Keratinocyte (primary cell): ENCODE measurements at regions not wholly inside any gene's neighbourhood (a gene's known extent, or its start where the extent isn't known, plus 50 kb on each side); places are given as distances from the start of the nearest gene placed in this dataset.

Experiments used
- DNase-seq: peaks from one replicate; pipeline ENCODE4 v3.0.0-alpha.2; 2011; ENCODE audit warnings: low read depth, missing footprints, low spot score
- FAIRE-seq: peaks from 2 replicates; lab custom pipeline; 2011; peaks lifted over from hg19 to GRCh38; lab: Jason Lieb, UNC
- H2AFZ ChIP-seq: 2 replicates; pipeline ENCODE4 v1.6.0; 2012; ENCODE audit warnings: low read length, control low read depth, inconsistent platforms; ENCODE audit not compliant: control insufficient read depth
- H3K27ac ChIP-seq: 2 replicates; pipeline ENCODE4 v1.5.1; 2011; ENCODE audit warnings: low read length; ENCODE audit not compliant: control insufficient read depth, insufficient read depth
- H3K27me3 ChIP-seq: 3 replicates; pipeline ENCODE4 v1.6.0; 2011; ENCODE audit warnings: low read length; ENCODE audit not compliant: control insufficient read depth, insufficient read depth; ENCODE audit errors: extremely low read depth
- H3K36me3 ChIP-seq, 2 experiments: 2 replicates in 1 of 2; 3 replicates in 1 of 2; pipeline ENCODE4 v1.5.1; 2011; ENCODE audit warnings: low read length in 2 of 2, mild to moderate bottlenecking in 1 of 2; ENCODE audit not compliant: control insufficient read depth in 2 of 2, insufficient read depth in 2 of 2; ENCODE audit errors: extremely low read depth in 1 of 2
- H3K4me1 ChIP-seq: 3 replicates; pipeline ENCODE4 v1.5.1; 2011; ENCODE audit warnings: low read length; ENCODE audit not compliant: control insufficient read depth, insufficient read depth; ENCODE audit errors: extremely low read depth
- H3K4me2 ChIP-seq: 3 replicates; pipeline ENCODE4 v1.6.0; 2011; ENCODE audit warnings: low read depth, low read length; ENCODE audit not compliant: control insufficient read depth, insufficient read depth; ENCODE audit errors: extremely low read depth
- H3K4me3 ChIP-seq, 3 experiments: fragments of 200-600 bp in 1 of 3; sonication (generic) in 1 of 3; 2 replicates in 2 of 3; 3 replicates in 1 of 3; pipeline ENCODE4 v1.5.1; 2011 to 2016; ENCODE audit warnings: low read length in 3 of 3, mild to moderate bottlenecking in 3 of 3, control low read depth in 2 of 3, inconsistent platforms in 1 of 3, low read depth in 1 of 3, mixed read lengths in 1 of 3, mixed run types in 1 of 3, moderate library complexity in 1 of 3; ENCODE audit not compliant: control insufficient read depth in 2 of 3, insufficient read depth in 2 of 3; ENCODE audit errors: extremely low read depth in 1 of 3
- H3K79me2 ChIP-seq: 2 replicates; pipeline ENCODE4 v1.6.0; 2012; ENCODE audit warnings: low read length; ENCODE audit not compliant: control insufficient read depth, insufficient read depth
- H3K9ac ChIP-seq: 3 replicates; pipeline ENCODE4 v1.6.0; 2011; ENCODE audit warnings: low read length; ENCODE audit not compliant: control insufficient read depth, insufficient read depth; ENCODE audit errors: extremely low read depth
- H3K9me1 ChIP-seq: 3 replicates; pipeline ENCODE4 v1.6.0; 2011; ENCODE audit warnings: low read length; ENCODE audit not compliant: control insufficient read depth, insufficient read depth; ENCODE audit errors: extremely low read depth
- H3K9me3 ChIP-seq: 2 replicates; pipeline ENCODE4 v1.5.1; 2012; ENCODE audit warnings: low read depth, low read length; ENCODE audit not compliant: control insufficient read depth
- H4K20me1 ChIP-seq: 3 replicates; pipeline ENCODE4 v1.6.0; 2011; ENCODE audit warnings: low read length; ENCODE audit not compliant: control insufficient read depth, insufficient read depth; ENCODE audit errors: extremely low read depth
- EZH2 ChIP-seq: IDR thresholded peaks from one replicate; pipeline ENCODE4 v1.6.1; 2012; ENCODE audit warnings: inconsistent platforms, mild to moderate bottlenecking, low read length, moderate library complexity
- dilution Hi-C: fragments of 300-500 bp; cut with MboI; formaldehyde crosslinking; loops from one replicate; pipeline ENCODE4 v1.7.0; 2020; ENCODE audit warnings: low sequenced_read_pairs; ENCODE audit not compliant: extremely low pct_ligation_motif_present
- TF ChIP-seq, protein P1 (sequence below), 3 experiments: IDR thresholded peaks in 1 of 3; conservative IDR thresholded peaks in 1 of 3; optimal IDR thresholded peaks in 1 of 3; 2 replicates in 2 of 3; 3 replicates in 1 of 3; pipeline versions ENCODE3 to v1.5.1; 2011; ENCODE audit warnings: low read length in 3 of 3, mild to moderate bottlenecking in 3 of 3, moderate library complexity in 2 of 3, control low read depth in 1 of 3, inconsistent platforms in 1 of 3; ENCODE audit not compliant: insufficient read depth in 2 of 3; ENCODE audit errors: extremely low read depth in 1 of 3

DNA sequence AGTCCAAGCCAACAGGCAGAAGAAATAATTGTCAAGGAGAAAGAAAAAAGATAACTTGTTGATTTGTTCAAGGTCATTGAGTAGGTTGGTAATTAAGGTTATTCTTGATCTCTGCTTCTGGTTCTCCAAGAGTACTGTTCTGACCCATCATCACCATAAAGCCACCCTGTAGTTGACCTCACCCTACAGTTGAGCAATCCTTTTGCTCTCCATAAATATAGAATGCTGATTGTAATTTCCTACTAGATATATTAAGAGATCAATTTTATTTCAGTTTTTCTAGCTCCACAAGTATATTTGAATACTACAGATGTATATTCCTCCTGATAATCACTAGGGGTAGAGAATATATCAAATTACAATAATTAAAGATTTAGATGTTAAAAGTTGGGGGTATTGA lies 350.5 kb upstream of the PDE3A start:
- Histone ChIP-seq H3K79me2 (no peaks in the 10 kb centered on the region), H3K27ac (no peak overlapping the region), H3K9me3 (no peaks in the 10 kb centered on the region), H3K9ac (no peak overlapping the region), H3K4me2 (no peak overlapping the region), H3K4me3 (no peak overlapping the region), H2AFZ (no peak overlapping the region), H3K36me3 (no peaks in the 10 kb centered on the region), H3K9me1 (no peaks in the 10 kb centered on the region), H4K20me1 (no peaks in the 10 kb centered on the region), H3K4me1 (no peaks in the 10 kb centered on the region), H3K27me3 (no peaks in the 10 kb centered on the region)
- dilution Hi-C loops: no loop called here
- no peak for TF ChIP-seq EZH2
- TF ChIP-seq, protein P1, sequence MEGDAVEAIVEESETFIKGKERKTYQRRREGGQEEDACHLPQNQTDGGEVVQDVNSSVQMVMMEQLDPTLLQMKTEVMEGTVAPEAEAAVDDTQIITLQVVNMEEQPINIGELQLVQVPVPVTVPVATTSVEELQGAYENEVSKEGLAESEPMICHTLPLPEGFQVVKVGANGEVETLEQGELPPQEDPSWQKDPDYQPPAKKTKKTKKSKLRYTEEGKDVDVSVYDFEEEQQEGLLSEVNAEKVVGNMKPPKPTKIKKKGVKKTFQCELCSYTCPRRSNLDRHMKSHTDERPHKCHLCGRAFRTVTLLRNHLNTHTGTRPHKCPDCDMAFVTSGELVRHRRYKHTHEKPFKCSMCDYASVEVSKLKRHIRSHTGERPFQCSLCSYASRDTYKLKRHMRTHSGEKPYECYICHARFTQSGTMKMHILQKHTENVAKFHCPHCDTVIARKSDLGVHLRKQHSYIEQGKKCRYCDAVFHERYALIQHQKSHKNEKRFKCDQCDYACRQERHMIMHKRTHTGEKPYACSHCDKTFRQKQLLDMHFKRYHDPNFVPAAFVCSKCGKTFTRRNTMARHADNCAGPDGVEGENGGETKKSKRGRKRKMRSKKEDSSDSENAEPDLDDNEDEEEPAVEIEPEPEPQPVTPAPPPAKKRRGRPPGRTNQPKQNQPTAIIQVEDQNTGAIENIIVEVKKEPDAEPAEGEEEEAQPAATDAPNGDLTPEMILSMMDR (optimal IDR thresholded peaks at IDR 0.05 in 1 of 3, IDR thresholded peaks at IDR 0.05 in 1 of 3, conservative IDR thresholded peaks at IDR 0.05 in 1 of 3; ENCODE audit: extremely low read depth in 1 of 3, insufficient read depth in 2 of 3, low read length in 3 of 3): no peak
- DNase-seq (no peak), FAIRE-seq (no peak)

DNA sequence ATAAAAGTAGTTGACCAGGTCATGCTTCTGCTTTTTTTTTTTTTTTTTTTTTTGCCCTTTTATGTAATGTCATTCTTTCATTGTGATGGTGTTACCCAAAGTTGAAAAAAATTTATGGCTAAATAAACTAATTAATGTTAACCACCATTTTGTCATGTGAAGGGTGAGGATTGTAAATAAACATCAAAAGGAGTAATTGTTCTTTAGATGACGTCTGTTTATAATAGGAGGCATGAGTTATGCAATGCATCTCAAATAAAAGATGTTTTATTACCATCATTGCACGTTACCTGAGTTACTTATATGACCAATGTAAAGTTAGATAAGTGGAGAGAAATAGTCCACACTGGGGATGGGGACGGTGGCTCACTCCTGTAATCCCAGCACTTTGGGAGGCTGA lies 349.9 kb upstream of the PDE3A start:
- H3K9me1 ChIP-seq: no peaks in the 10 kb centered on the region
- H3K4me2 ChIP-seq: no peak overlapping the region
- no peak for DNase-seq
- no peaks in the 10 kb centered on the region for H3K4me1 ChIP-seq
- H2AFZ ChIP-seq: no peak overlapping the region
- H3K9me3 ChIP-seq: no peaks in the 10 kb centered on the region
- no peaks in the 10 kb centered on the region for H3K79me2 ChIP-seq
- no peak overlapping the region for H3K9ac ChIP-seq
- TF ChIP-seq EZH2: no peak
- TF ChIP-seq, protein P1 (optimal IDR thresholded peaks at IDR 0.05 in 1 of 3, IDR thresholded peaks at IDR 0.05 in 1 of 3, conservative IDR thresholded peaks at IDR 0.05 in 1 of 3; ENCODE audit: extremely low read depth in 1 of 3, insufficient read depth in 2 of 3, low read length in 3 of 3): no peak
- H4K20me1 ChIP-seq: no peaks in the 10 kb centered on the region
- H3K36me3 ChIP-seq: no peaks in the 10 kb centered on the region
- dilution Hi-C loops: no loop called here
- H3K4me3 ChIP-seq: no peak overlapping the region
- H3K27me3 ChIP-seq: no peaks in the 10 kb centered on the region
- no peak for FAIRE-seq
- no peak overlapping the region for H3K27ac ChIP-seq
